Suprapubic skin (tissue), 4 donors: ENCODE measurements at regions not wholly inside any gene's neighbourhood (a gene's known extent, or its start where the extent isn't known, plus 50 kb on each side); places are given as distances from the start of the nearest gene placed in this dataset.

Source experiments
- CTCF ChIP-seq, 2 donors: fragments of 200-600 bp in 1 of 2; fragments of 450-650 bp in 1 of 2; sonication (generic) in 1 of 2; IDR thresholded peaks; one replicate each; pipeline ENCODE4 v1.5.1; 2016 to 2019; ENCODE audit warnings: antibody characterized with exemption in 2 of 2, mild to moderate bottlenecking in 1 of 2, moderate library complexity in 1 of 2
- EP300 ChIP-seq: sonication (generic); formaldehyde crosslinking; IDR thresholded peaks from one replicate; pipeline ENCODE4 v1.6.1; 2017; ENCODE audit warnings: antibody characterized with exemption
- POLR2A ChIP-seq, 2 donors: fragments of 450-650 bp; IDR thresholded peaks; one replicate each; pipeline ENCODE4 v1.6.1; 2017; ENCODE audit warnings: antibody characterized with exemption in 2 of 2, mild to moderate bottlenecking in 2 of 2, moderate library complexity in 2 of 2
- POLR2AphosphoS5 ChIP-seq, 3 donors: sonication (generic); formaldehyde crosslinking; IDR thresholded peaks; one replicate each; pipeline ENCODE4 v1.6.1; 2017; ENCODE audit warnings: antibody characterized with exemption in 3 of 3

- TF ChIP-seq POLR2AphosphoS5 (IDR thresholded peaks at IDR 0.05) (no peak), CTCF (IDR thresholded peaks at IDR 0.05) (no peak), POLR2A (IDR thresholded peaks at IDR 0.05) (no peak), EP300 (no peak)
Observed at GRCh38 chr1:5685446-5686040, 306.7 kb downstream of the NPHP4 start.
